ENCODE measurements at regions not wholly inside any gene's neighbourhood (a gene's known extent, or its start where the extent isn't known, plus 50 kb on each side); places are given as distances from the start of the nearest gene placed in this dataset.

DNA sequence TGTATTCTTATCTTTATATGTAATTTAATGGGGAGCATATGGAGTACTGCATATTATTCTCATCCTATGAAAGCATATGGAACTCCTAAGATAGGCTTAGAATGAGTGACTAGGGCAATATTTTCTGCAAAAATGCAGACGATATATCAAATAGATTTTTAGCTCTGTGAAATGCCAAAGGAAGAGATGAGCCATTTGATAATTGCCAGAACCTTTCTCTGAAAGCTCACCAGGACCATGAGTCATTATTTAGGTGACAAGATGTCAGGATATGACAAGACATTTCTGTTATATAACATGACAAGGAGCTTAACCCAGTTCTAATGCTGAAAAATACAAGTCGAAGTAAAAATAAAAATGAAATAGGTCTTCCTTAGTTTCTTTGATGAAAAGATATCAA is 145.0 kb downstream of the SLITRK6 start:
- CTCF ChIA-PET, result no interaction called here
- SMC1A ChIA-PET (ENCODE audit: uncharacterized antibody, unreplicated experiment), result interaction anchor here (1.2 to 4.8 kb wide), 3 partner anchors 8 to 58 kb away, joined by 3 to 37 read pairs (median 4); no protein-coding TSS in a partner anchor
- RAD21 ChIA-PET (ENCODE audit: unreplicated experiment), result no interaction called here
- H3K27me3 ChIP-seq (replicated peaks in 1 of 2; ENCODE audit: control insufficient read depth in 2 of 2, insufficient read depth in 2 of 2, low read length in 1 of 2), result no peaks in the 10 kb centered on the region
- 0% methylated on average over 2 of the region's 2 CpGs for WGBS (ENCODE audit: insufficient coverage, insufficient replicate concordance, low lambda C conversion rate, missing lambda C conversion rate)
- intact Hi-C loops (cut with micrococcal nuclease; ENCODE audit: unreplicated experiment), result no loop called here
- no peak overlapping the region for H2AFZ ChIP-seq (ENCODE audit: control insufficient read depth, low read depth, low read length)
- POLR2A ChIA-PET, result no interaction called here
- no peak overlapping the region for H3K9ac ChIP-seq (ENCODE audit: control insufficient read depth, insufficient read depth, low read length)
- TF ChIP-seq SMAD1 (IDR thresholded peaks at IDR 0.05; ENCODE audit: low read depth, partially characterized antibody), result no peak
- no peak for TF ChIP-seq MYB (IDR thresholded peaks at IDR 0.05; ENCODE audit: borderline replicate concordance, low read depth, low read length)
- H3K4me1 ChIP-seq (ENCODE audit: control insufficient read depth, insufficient read depth, low read length), result no peaks in the 10 kb centered on the region
- no peaks in the 10 kb centered on the region for H3K79me2 ChIP-seq (ENCODE audit: control insufficient read depth, insufficient read depth, low read length)
- H3K27ac ChIP-seq (ENCODE audit: control insufficient read depth, insufficient read depth), result no peak overlapping the region
- ATAC-seq (no peak), FAIRE-seq (no peak), DNase-seq (ENCODE audit: low read depth, low spot score) (no peak)
- no TSS peak for BruUV-seq (replicated peaks)
- no peaks in the 10 kb centered on the region for H3K36me3 ChIP-seq (ENCODE audit: control insufficient read depth in 2 of 2, insufficient read depth in 2 of 2, low read length in 1 of 2)
- in situ Hi-C loops (cut with MboI), result no loop called here
- H3K9me3 ChIP-seq (replicated peaks; ENCODE audit: control insufficient read depth, insufficient read depth, low read length), result no peaks in the 10 kb centered on the region
- H3K4me2 ChIP-seq (ENCODE audit: control insufficient read depth, insufficient read depth), result no peak overlapping the region
- no peaks in the 10 kb centered on the region for H4K20me1 ChIP-seq (ENCODE audit: control insufficient read depth, insufficient read depth)
- no peak overlapping the region for H3K4me3 ChIP-seq

DNA sequence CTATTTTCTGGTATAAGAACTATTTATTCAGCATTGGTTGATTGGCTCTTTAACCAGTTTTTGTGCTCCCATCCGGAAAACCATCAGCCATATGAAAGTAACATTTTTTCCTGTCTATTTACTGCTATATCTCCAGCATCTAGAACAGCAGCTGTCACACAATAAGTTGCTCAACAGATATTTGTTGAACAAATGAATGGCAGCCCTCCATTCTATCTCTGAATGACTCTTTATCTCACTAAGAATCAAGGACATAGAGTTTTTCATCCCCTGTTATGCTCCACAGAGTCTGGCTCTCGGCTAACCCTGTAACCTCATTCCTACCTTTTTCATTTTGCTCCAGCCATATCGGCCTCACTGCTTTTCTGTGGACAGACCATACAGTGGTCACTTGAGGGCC is 145.5 kb downstream of the SLITRK6 start:
- CTCF ChIA-PET, result no interaction called here
- no peak for FAIRE-seq
- Histone ChIP-seq H3K36me3 (ENCODE audit: control insufficient read depth in 2 of 2, insufficient read depth in 2 of 2, low read length in 1 of 2) (no peaks in the 10 kb centered on the region), H3K79me2 (ENCODE audit: control insufficient read depth, insufficient read depth, low read length) (no peaks in the 10 kb centered on the region), H4K20me1 (ENCODE audit: control insufficient read depth, insufficient read depth) (no peaks in the 10 kb centered on the region), H3K4me1 (ENCODE audit: control insufficient read depth, insufficient read depth, low read length) (no peaks in the 10 kb centered on the region), H3K9me3 (replicated peaks; ENCODE audit: control insufficient read depth, insufficient read depth, low read length) (no peaks in the 10 kb centered on the region), H3K9ac (ENCODE audit: control insufficient read depth, insufficient read depth, low read length) (no peak overlapping the region), H3K4me3 (no peak overlapping the region), H3K27ac (ENCODE audit: control insufficient read depth, insufficient read depth) (no peak overlapping the region), H3K4me2 (ENCODE audit: control insufficient read depth, insufficient read depth) (no peak overlapping the region), H3K27me3 (replicated peaks in 1 of 2; ENCODE audit: control insufficient read depth in 2 of 2, insufficient read depth in 2 of 2, low read length in 1 of 2) (no peaks in the 10 kb centered on the region), H2AFZ (ENCODE audit: control insufficient read depth, low read depth, low read length) (no peak overlapping the region)
- BruUV-seq (replicated peaks), result no TSS peak
- RAD21 ChIA-PET (ENCODE audit: unreplicated experiment), result no interaction called here
- SMC1A ChIA-PET (ENCODE audit: uncharacterized antibody, unreplicated experiment), result interaction anchor here (1.5 to 4.8 kb wide), 2 partner anchors 9 to 16 kb away, joined by 4 to 37 read pairs; no protein-coding TSS in a partner anchor
- ATAC-seq, result no peak
- 0% methylated on average over 3 of the region's 3 CpGs for WGBS (ENCODE audit: insufficient coverage, insufficient replicate concordance, low lambda C conversion rate, missing lambda C conversion rate)
- in situ Hi-C loops (cut with MboI), result no loop called here
- DNase-seq (ENCODE audit: low read depth, low spot score), result no peak
- POLR2A ChIA-PET, result no interaction called here
- intact Hi-C loops (cut with micrococcal nuclease; ENCODE audit: unreplicated experiment), result no loop called here
- no peak for TF ChIP-seq EP300 (IDR thresholded peaks at IDR 0.05; ENCODE audit: borderline replicate concordance in 1 of 2, control insufficient read depth in 1 of 2, low read depth in 2 of 2, low read length in 2 of 2)
- TF ChIP-seq CHD2 (IDR thresholded peaks at IDR 0.05; ENCODE audit: borderline replicate concordance, low read depth, low read length), result no peak
- TF ChIP-seq, protein P1, sequence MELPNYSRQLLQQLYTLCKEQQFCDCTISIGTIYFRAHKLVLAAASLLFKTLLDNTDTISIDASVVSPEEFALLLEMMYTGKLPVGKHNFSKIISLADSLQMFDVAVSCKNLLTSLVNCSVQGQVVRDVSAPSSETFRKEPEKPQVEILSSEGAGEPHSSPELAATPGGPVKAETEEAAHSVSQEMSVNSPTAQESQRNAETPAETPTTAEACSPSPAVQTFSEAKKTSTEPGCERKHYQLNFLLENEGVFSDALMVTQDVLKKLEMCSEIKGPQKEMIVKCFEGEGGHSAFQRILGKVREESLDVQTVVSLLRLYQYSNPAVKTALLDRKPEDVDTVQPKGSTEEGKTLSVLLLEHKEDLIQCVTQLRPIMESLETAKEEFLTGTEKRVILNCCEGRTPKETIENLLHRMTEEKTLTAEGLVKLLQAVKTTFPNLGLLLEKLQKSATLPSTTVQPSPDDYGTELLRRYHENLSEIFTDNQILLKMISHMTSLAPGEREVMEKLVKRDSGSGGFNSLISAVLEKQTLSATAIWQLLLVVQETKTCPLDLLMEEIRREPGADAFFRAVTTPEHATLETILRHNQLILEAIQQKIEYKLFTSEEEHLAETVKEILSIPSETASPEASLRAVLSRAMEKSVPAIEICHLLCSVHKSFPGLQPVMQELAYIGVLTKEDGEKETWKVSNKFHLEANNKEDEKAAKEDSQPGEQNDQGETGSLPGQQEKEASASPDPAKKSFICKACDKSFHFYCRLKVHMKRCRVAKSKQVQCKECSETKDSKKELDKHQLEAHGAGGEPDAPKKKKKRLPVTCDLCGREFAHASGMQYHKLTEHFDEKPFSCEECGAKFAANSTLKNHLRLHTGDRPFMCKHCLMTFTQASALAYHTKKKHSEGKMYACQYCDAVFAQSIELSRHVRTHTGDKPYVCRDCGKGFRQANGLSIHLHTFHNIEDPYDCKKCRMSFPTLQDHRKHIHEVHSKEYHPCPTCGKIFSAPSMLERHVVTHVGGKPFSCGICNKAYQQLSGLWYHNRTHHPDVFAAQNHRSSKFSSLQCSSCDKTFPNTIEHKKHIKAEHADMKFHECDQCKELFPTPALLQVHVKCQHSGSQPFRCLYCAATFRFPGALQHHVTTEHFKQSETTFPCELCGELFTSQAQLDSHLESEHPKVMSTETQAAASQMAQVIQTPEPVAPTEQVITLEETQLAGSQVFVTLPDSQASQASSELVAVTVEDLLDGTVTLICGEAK (IDR thresholded peaks at IDR 0.05; ENCODE audit: borderline replicate concordance), result no peak
- TF ChIP-seq SIX5 (IDR thresholded peaks at IDR 0.05; ENCODE audit: low read depth, low read length, severe bottlenecking), result no peak
